GM18520 (cell line): ENCODE measurements at regions not wholly inside any gene's neighbourhood (a gene's known extent, or its start where the extent isn't known, plus 50 kb on each side); places are given as distances from the start of the nearest gene placed in this dataset.

ENCODE experiments used
- ATAC-seq: cut with Tn5 transposase; IDR thresholded peaks from one replicate; pipeline ENCODE4 v1.9.1; 2021; ENCODE audit not compliant: unreplicated experiment

GRCh38 chr2:17309181-17309580 is 209.1 kb downstream of the RAD51AP2 start:
- ATAC-seq: no peak

- ATAC-seq: no peak
These were observed 211.5 kb downstream of the RAD51AP2 start for GRCh38 chr2:17306706-17307105.

- ATAC-seq: no peak
These were observed 212.0 kb downstream of the RAD51AP2 start for GRCh38 chr2:17306219-17306618.

- no peak for ATAC-seq
These were observed 214.7 kb downstream of the RAD51AP2 start for GRCh38 chr2:17303521-17303920.

- no peak for ATAC-seq
These were observed 215.2 kb downstream of the RAD51AP2 start for GRCh38 chr2:17303054-17303453.

GRCh38 chr2:17302281-17302680 is 216.0 kb downstream of the RAD51AP2 start:
- no peak for ATAC-seq

GRCh38 chr2:17301437-17301836 is 216.8 kb downstream of the RAD51AP2 start:
- ATAC-seq: no peak

- ATAC-seq: no peak
These were observed 218.2 kb downstream of the RAD51AP2 start for GRCh38 chr2:17299891-17300540.

GRCh38 chr2:17298453-17298852 is 219.8 kb downstream of the RAD51AP2 start:
- ATAC-seq: no peak

- ATAC-seq: no peak
These were observed 221.6 kb downstream of the RAD51AP2 start for GRCh38 chr2:17296686-17297085.

- ATAC-seq: no peak
These were observed 228.6 kb downstream of the RAD51AP2 start for GRCh38 chr2:17289669-17290068.

GRCh38 chr2:17287183-17287582 is 231.1 kb downstream of the RAD51AP2 start:
- no peak for ATAC-seq

GRCh38 chr2:17282826-17283225 is 235.4 kb downstream of the RAD51AP2 start:
- no peak for ATAC-seq

GRCh38 chr2:17282245-17282644 is 236.0 kb downstream of the RAD51AP2 start:
- ATAC-seq: no peak

GRCh38 chr2:17276220-17276619 is 242.0 kb downstream of the RAD51AP2 start:
- no peak for ATAC-seq

- no peak for ATAC-seq
These were observed 245.4 kb downstream of the RAD51AP2 start for GRCh38 chr2:17272652-17273525.

GRCh38 chr2:17272170-17272569 is 246.1 kb downstream of the RAD51AP2 start:
- ATAC-seq: no peak

- no peak for ATAC-seq
These were observed 246.8 kb downstream of the RAD51AP2 start for GRCh38 chr2:17271416-17271815.

GRCh38 chr2:17270894-17271293 is 247.3 kb downstream of the RAD51AP2 start:
- ATAC-seq: peak; percentile 61

- no peak for ATAC-seq
These were observed 254.7 kb downstream of the RAD51AP2 start for GRCh38 chr2:17263570-17263968.

- ATAC-seq: no peak
These were observed 255.2 kb downstream of the RAD51AP2 start for GRCh38 chr2:17262854-17263569.

GRCh38 chr2:17259613-17260012 is 258.6 kb downstream of the RAD51AP2 start:
- ATAC-seq: no peak
